SK-N-SH treated with all-trans-retinoic acid at 6 μM for 48 hours (cell line): ENCODE measurements at regions not wholly inside any gene's neighbourhood (a gene's known extent, or its start where the extent isn't known, plus 50 kb on each side); places are given as distances from the start of the nearest gene placed in this dataset.

Source experiments
- CREB5 ChIP-seq: fragments of 250-450 bp; sonication (Bioruptor Pico); IDR thresholded peaks from 2 replicates; pipeline ENCODE4 v1.5.1; 2020; ENCODE audit warnings: low read depth, mild to moderate bottlenecking, moderate library complexity
- ESRRG ChIP-seq: fragments of 250-450 bp; sonication (Bioruptor Pico); IDR thresholded peaks from 2 replicates; pipeline ENCODE4 v1.6.1; 2021; ENCODE audit warnings: mild to moderate bottlenecking
- GLIS3 ChIP-seq: fragments of 250-450 bp; sonication (Bioruptor Pico); IDR thresholded peaks from 2 replicates; pipeline ENCODE4 v1.5.0; 2020; ENCODE audit warnings: mild to moderate bottlenecking, moderate library complexity
- ISL1 ChIP-seq: fragments of 250-450 bp; sonication (Bioruptor Pico); IDR thresholded peaks from 2 replicates; pipeline ENCODE4 v2.1.2; 2022; ENCODE audit warnings: mild to moderate bottlenecking, moderate library complexity
- PATZ1 ChIP-seq: fragments of 250-450 bp; sonication (Bioruptor Pico); IDR thresholded peaks from 2 replicates; pipeline ENCODE4 v1.8.0; 2020; ENCODE audit warnings: mild to moderate bottlenecking, moderate library complexity, borderline replicate concordance
- TCF4 ChIP-seq: fragments of 250-450 bp; sonication (Bioruptor Pico); IDR thresholded peaks from 2 replicates; pipeline ENCODE4 v1.8.0; 2021; ENCODE audit warnings: mild to moderate bottlenecking, moderate library complexity, borderline replicate concordance
- ZFP3 ChIP-seq: fragments of 250-450 bp; sonication (Bioruptor Pico); IDR thresholded peaks from 2 replicates; pipeline ENCODE4 v1.5.0; 2020; ENCODE audit warnings: mild to moderate bottlenecking, moderate library complexity
- ZNF565 ChIP-seq: fragments of 450-650 bp; formaldehyde crosslinking; conservative IDR thresholded peaks from 2 replicates; pipeline ENCODE4 v1.5.0; 2020; ENCODE audit warnings: low read depth, mild to moderate bottlenecking, moderate library complexity

GRCh38 chr2:137799600-137799999 is 164.7 kb upstream of the HNMT start:
- TF ChIP-seq PATZ1 (CRISPR knock-in tag) = no peak
- TF ChIP-seq ZNF565 (CRISPR knock-in tag) = no peak
- TF ChIP-seq ZFP3 = no peak
- TF ChIP-seq GLIS3 (CRISPR knock-in tag) = no peak
- no peak for TF ChIP-seq ESRRG (CRISPR knock-in tag)
- no peak for TF ChIP-seq ISL1 (CRISPR knock-in tag)
- no peak for TF ChIP-seq TCF4 (CRISPR knock-in tag)
- TF ChIP-seq CREB5 = no peak
